ENCODE measurements at regions not wholly inside any gene's neighbourhood (a gene's known extent, or its start where the extent isn't known, plus 50 kb on each side); places are given as distances from the start of the nearest gene placed in this dataset.

DNA sequence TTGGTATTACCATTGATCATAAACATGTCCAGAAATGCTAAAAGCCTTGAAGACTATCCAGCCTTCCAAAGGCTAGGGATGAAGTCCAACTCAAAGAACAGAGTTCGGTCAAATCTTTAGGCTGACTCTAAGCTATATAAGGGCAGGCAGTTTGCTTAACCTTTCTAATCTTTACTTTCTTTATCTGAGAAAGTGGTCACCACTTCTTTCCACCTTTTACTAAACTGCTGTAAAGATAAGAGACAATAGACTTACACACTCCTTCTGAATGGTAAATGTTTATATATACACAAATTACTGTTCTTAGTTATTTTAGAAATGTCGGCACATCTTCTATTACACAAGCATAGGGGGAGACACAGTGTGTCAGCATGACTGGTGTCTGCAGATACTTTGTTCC, 100.4 kb downstream of the NREP start:
- H2AFZ ChIP-seq (ENCODE audit: low read depth, low read length) = no peak overlapping the region
- no peak overlapping the region for H3K9ac ChIP-seq (ENCODE audit: low read length)
- no peak overlapping the region for H3K27ac ChIP-seq (ENCODE audit: low read length)
- no peaks in the 10 kb centered on the region for H3K9me3 ChIP-seq (ENCODE audit: insufficient read depth, low read length)
- H3K4me1 ChIP-seq (ENCODE audit: low read length) = no peaks in the 10 kb centered on the region
- no peaks in the 10 kb centered on the region for H4K20me1 ChIP-seq (ENCODE audit: insufficient read depth, low read length)
- no peaks in the 10 kb centered on the region for H3K79me2 ChIP-seq (ENCODE audit: low read length)
- TF ChIP-seq EZH2phosphoT487 (IDR thresholded peaks at IDR 0.05; ENCODE audit: low read depth) = no peak
- TF ChIP-seq, protein P1, sequence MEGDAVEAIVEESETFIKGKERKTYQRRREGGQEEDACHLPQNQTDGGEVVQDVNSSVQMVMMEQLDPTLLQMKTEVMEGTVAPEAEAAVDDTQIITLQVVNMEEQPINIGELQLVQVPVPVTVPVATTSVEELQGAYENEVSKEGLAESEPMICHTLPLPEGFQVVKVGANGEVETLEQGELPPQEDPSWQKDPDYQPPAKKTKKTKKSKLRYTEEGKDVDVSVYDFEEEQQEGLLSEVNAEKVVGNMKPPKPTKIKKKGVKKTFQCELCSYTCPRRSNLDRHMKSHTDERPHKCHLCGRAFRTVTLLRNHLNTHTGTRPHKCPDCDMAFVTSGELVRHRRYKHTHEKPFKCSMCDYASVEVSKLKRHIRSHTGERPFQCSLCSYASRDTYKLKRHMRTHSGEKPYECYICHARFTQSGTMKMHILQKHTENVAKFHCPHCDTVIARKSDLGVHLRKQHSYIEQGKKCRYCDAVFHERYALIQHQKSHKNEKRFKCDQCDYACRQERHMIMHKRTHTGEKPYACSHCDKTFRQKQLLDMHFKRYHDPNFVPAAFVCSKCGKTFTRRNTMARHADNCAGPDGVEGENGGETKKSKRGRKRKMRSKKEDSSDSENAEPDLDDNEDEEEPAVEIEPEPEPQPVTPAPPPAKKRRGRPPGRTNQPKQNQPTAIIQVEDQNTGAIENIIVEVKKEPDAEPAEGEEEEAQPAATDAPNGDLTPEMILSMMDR (IDR thresholded peaks at IDR 0.05; ENCODE audit: low read depth, low read length) = no peak
- H3K4me2 ChIP-seq (ENCODE audit: low read length) = no peak overlapping the region
- no peaks in the 10 kb centered on the region for H3K36me3 ChIP-seq (replicated peaks; ENCODE audit: low read depth, low read length)
- no peak overlapping the region for H3K4me3 ChIP-seq (ENCODE audit: low read length)
- H3K27me3 ChIP-seq (ENCODE audit: low read depth, low read length) = no peaks in the 10 kb centered on the region

DNA sequence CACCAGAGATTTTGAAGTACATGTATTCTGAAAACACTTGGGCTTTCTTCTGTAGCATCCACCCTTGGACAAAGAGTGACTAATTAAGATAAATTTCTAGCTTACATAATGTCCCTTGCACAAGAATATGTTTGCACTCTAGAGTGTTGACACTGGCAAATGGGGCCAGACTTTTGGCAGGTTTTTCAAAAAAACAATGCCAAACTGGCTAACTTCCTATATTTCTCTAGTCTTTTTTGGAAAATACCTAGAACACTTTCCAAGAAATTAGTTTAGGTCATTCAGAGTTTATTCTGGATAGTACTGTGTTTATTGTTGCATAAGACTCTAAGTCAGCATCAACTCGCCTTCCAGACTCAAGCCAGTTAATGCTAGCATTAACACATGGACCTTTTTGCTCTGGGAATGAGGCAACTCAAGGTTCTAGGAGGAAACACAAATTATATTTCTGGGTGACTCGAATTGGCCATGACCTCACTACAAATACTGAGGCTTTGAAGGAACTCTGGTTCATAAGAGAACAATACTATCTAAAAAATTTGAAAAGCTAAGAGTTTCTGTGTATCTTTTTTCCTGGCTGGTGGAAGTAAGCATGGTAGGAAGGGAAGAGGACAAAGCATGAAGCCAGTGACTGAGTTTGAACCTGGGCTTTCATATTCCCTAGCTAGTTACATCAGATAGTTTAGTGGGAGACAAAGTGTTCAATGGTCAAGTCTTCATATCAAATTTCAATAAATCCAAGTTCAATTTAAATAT, 101.6 kb downstream of the NREP start:
- Histone ChIP-seq H3K27me3 (ENCODE audit: low read depth, low read length) (no peaks in the 10 kb centered on the region), H3K9me3 (ENCODE audit: insufficient read depth, low read length) (no peaks in the 10 kb centered on the region), H4K20me1 (ENCODE audit: insufficient read depth, low read length) (no peaks in the 10 kb centered on the region), H3K4me2 (ENCODE audit: low read length) (no peak overlapping the region), H3K27ac (ENCODE audit: low read length) (no peak overlapping the region), H3K9ac (ENCODE audit: low read length) (no peak overlapping the region), H3K36me3 (replicated peaks; ENCODE audit: low read depth, low read length) (no peaks in the 10 kb centered on the region), H2AFZ (ENCODE audit: low read depth, low read length) (no peak overlapping the region), H3K79me2 (ENCODE audit: low read length) (no peaks in the 10 kb centered on the region), H3K4me3 (ENCODE audit: low read length) (no peak overlapping the region), H3K4me1 (ENCODE audit: low read length) (no peaks in the 10 kb centered on the region)
- TF ChIP-seq EZH2phosphoT487 (IDR thresholded peaks at IDR 0.05; ENCODE audit: low read depth) = no peak
- TF ChIP-seq, protein P1 (IDR thresholded peaks at IDR 0.05; ENCODE audit: low read depth, low read length) = no peak

DNA sequence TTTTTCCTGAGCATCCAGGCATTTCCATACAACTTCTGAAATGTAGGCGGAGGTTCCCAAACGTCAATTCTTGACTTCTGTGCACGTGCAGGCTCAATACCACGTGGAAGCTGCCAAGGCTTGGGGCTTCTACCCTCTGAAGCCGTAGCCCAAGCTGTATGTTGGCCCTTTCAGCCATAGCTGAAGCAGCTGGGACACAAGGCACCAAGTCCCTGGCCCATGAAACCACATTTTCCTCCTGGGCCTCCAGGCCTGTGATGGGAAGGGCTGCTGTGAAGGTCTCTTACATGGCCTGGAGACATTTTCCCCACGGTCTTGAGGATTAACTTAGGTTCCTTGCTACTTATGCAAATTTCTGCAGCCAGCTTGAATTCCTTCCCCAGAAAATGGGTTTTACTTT, 103.6 kb downstream of the NREP start:
- H3K79me2 ChIP-seq (ENCODE audit: low read length) = no peaks in the 10 kb centered on the region
- no peak overlapping the region for H3K27ac ChIP-seq (ENCODE audit: low read length)
- no peaks in the 10 kb centered on the region for H4K20me1 ChIP-seq (ENCODE audit: insufficient read depth, low read length)
- H3K4me3 ChIP-seq (ENCODE audit: low read length) = no peak overlapping the region
- H3K4me1 ChIP-seq (ENCODE audit: low read length) = no peaks in the 10 kb centered on the region
- no peaks in the 10 kb centered on the region for H3K27me3 ChIP-seq (ENCODE audit: low read depth, low read length)
- TF ChIP-seq EZH2phosphoT487 (IDR thresholded peaks at IDR 0.05; ENCODE audit: low read depth) = no peak
- TF ChIP-seq, protein P1 (IDR thresholded peaks at IDR 0.05; ENCODE audit: low read depth, low read length) = no peak
- H3K4me2 ChIP-seq (ENCODE audit: low read length) = no peak overlapping the region
- H3K9me3 ChIP-seq (ENCODE audit: insufficient read depth, low read length) = no peaks in the 10 kb centered on the region
- no peaks in the 10 kb centered on the region for H3K36me3 ChIP-seq (replicated peaks; ENCODE audit: low read depth, low read length)
- no peak overlapping the region for H2AFZ ChIP-seq (ENCODE audit: low read depth, low read length)
- no peak overlapping the region for H3K9ac ChIP-seq (ENCODE audit: low read length)

DNA sequence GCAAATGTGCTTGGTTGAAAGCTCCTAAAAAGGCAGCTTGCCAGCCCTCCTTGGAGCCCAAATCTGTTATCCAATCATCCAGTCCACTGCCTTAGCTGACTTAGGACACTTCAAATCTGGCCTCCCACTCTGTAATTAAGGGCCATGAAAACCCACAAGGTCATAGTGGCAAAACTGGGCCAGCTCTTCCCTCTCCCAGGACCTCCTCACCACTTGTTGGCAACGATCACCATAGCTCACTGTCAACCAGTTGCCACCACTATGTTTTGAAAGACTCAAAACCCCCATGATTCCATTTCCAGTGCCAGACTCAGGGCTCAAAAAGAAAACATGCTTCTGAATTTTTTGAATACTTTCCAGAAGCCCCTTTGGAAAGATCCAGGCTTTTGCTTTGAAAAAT, 107.5 kb downstream of the NREP start:
- H3K4me1 ChIP-seq (ENCODE audit: low read length) = no peaks in the 10 kb centered on the region
- H3K79me2 ChIP-seq (ENCODE audit: low read length) = no peaks in the 10 kb centered on the region
- no peaks in the 10 kb centered on the region for H3K9me3 ChIP-seq (ENCODE audit: insufficient read depth, low read length)
- no peak overlapping the region for H3K4me3 ChIP-seq (ENCODE audit: low read length)
- no peak overlapping the region for H3K4me2 ChIP-seq (ENCODE audit: low read length)
- no peak overlapping the region for H3K27ac ChIP-seq (ENCODE audit: low read length)
- TF ChIP-seq, protein P1 (IDR thresholded peaks at IDR 0.05; ENCODE audit: low read depth, low read length) = no peak
- TF ChIP-seq EZH2phosphoT487 (IDR thresholded peaks at IDR 0.05; ENCODE audit: low read depth) = no peak
- no peak overlapping the region for H3K9ac ChIP-seq (ENCODE audit: low read length)
- H3K27me3 ChIP-seq (ENCODE audit: low read depth, low read length) = no peaks in the 10 kb centered on the region
- H2AFZ ChIP-seq (ENCODE audit: low read depth, low read length) = no peak overlapping the region
- H4K20me1 ChIP-seq (ENCODE audit: insufficient read depth, low read length) = no peaks in the 10 kb centered on the region
- H3K36me3 ChIP-seq (replicated peaks; ENCODE audit: low read depth, low read length) = no peaks in the 10 kb centered on the region
